Right lobe of liver (tissue), 4 donors: ENCODE measurements at regions not wholly inside any gene's neighbourhood (a gene's known extent, or its start where the extent isn't known, plus 50 kb on each side); places are given as distances from the start of the nearest gene placed in this dataset.

Source experiments
- CTCF ChIP-seq, 4 donors: fragments of 200-600 bp in 3 of 4; fragments of 450-650 bp in 1 of 4; IDR thresholded peaks; one replicate each; pipeline versions ENCODE4 v1.5.1 to v1.8.0; 2016 to 2022; ENCODE audit warnings: antibody characterized with exemption in 4 of 4, mild to moderate bottlenecking in 2 of 4
- POLR2A ChIP-seq: fragments of 450-650 bp; IDR thresholded peaks from one replicate; pipeline ENCODE4 v1.6.1; 2017; ENCODE audit warnings: antibody characterized with exemption, mild to moderate bottlenecking
- donor health status: DM: no; HTN: no; CAD: no.
- donor health status: DM: no; HTN: no; CAD: no.
- donor health status: DM: no; HTN: yes; CAD: no.

- TF ChIP-seq CTCF (IDR thresholded peaks at IDR 0.05) = no peak
- no peak for TF ChIP-seq POLR2A
Observed at GRCh38 chr6:148080315-148080714, 262.3 kb upstream of the SASH1 start.
